H9 (cell line): ENCODE measurements at regions not wholly inside any gene's neighbourhood (a gene's known extent, or its start where the extent isn't known, plus 50 kb on each side); places are given as distances from the start of the nearest gene placed in this dataset.

ENCODE experiments used
- DNase-seq: peaks from one replicate; pipeline ENCODE4 v3.0.0-alpha.2; 2017
- H2AFZ ChIP-seq: one replicate; pipeline ENCODE4 v1.6.1; 2013; ENCODE audit warnings: mild to moderate bottlenecking, low read length, control low read depth, moderate library complexity
- H2AK5ac ChIP-seq: 2 replicates; pipeline ENCODE4 v1.6.1; 2013; ENCODE audit warnings: low read length, control low read depth, mixed read lengths; ENCODE audit not compliant: insufficient read length
- H2BK120ac ChIP-seq: one replicate; pipeline ENCODE4 v1.6.1; 2013; ENCODE audit warnings: low read depth, mild to moderate bottlenecking, low read length, control low read depth, inconsistent platforms; ENCODE audit not compliant: poor library complexity, severe bottlenecking
- H2BK12ac ChIP-seq: 2 replicates; pipeline ENCODE4 v1.6.1; 2013; ENCODE audit warnings: low read length, control low read depth, mixed read lengths, low read depth; ENCODE audit not compliant: insufficient read length
- H2BK15ac ChIP-seq: 2 replicates; pipeline ENCODE4 v1.6.1; 2013; ENCODE audit warnings: low read depth, low read length, control low read depth
- H2BK20ac ChIP-seq: one replicate; pipeline ENCODE4 v1.6.1; 2013; ENCODE audit warnings: low read depth, mild to moderate bottlenecking, low read length, control low read depth, inconsistent platforms; ENCODE audit not compliant: poor library complexity, severe bottlenecking
- H2BK5ac ChIP-seq: 2 replicates; pipeline ENCODE4 v1.6.1; 2013; ENCODE audit warnings: low read length, control low read depth, mixed read lengths; ENCODE audit not compliant: insufficient read length
- H3K14ac ChIP-seq: 2 replicates; pipeline ENCODE4 v1.6.1; 2013; ENCODE audit warnings: low read length, control low read depth; ENCODE audit not compliant: insufficient read depth
- H3K18ac ChIP-seq: 2 replicates; pipeline ENCODE4 v1.6.1; 2013; ENCODE audit warnings: low read depth, mild to moderate bottlenecking, mixed read lengths, low read length, control low read depth; ENCODE audit not compliant: insufficient read length
- H3K23ac ChIP-seq: 2 replicates; pipeline ENCODE4 v1.6.1; 2013; ENCODE audit warnings: low read length, control low read depth, mixed read lengths, low read depth; ENCODE audit not compliant: insufficient read length
- H3K23me2 ChIP-seq: 2 replicates; pipeline ENCODE4 v1.6.1; 2013; ENCODE audit warnings: low read depth, mild to moderate bottlenecking, mixed read lengths, low read length, control low read depth; ENCODE audit not compliant: insufficient read length, poor library complexity, severe bottlenecking
- H3K27ac ChIP-seq: 2 replicates; pipeline ENCODE4 v1.5.1; 2013; ENCODE audit warnings: low read length, control low read depth, mixed read lengths, low read depth; ENCODE audit not compliant: insufficient read length
- H3K27me3 ChIP-seq: 2 replicates; pipeline ENCODE4 v1.6.1; 2013; ENCODE audit warnings: low read length, control low read depth, inconsistent platforms; ENCODE audit not compliant: insufficient read depth
- H3K4ac ChIP-seq: 2 replicates; pipeline ENCODE4 v1.6.1; 2013; ENCODE audit warnings: low read depth, mild to moderate bottlenecking, control low read depth, inconsistent platforms, low read length, moderate library complexity
- H3K4me1 ChIP-seq: 2 replicates; pipeline ENCODE4 v1.6.1; 2013; ENCODE audit warnings: low read length, control low read depth, inconsistent platforms; ENCODE audit not compliant: insufficient read depth
- H3K4me2 ChIP-seq: 2 replicates; pipeline ENCODE4 v1.6.1; 2013; ENCODE audit warnings: low read length, control low read depth, mixed read lengths; ENCODE audit not compliant: insufficient read length, insufficient read depth
- H3K56ac ChIP-seq: 2 replicates; pipeline ENCODE4 v1.6.1; 2013; ENCODE audit warnings: low read depth, mild to moderate bottlenecking, mixed read lengths, low read length, control low read depth; ENCODE audit not compliant: insufficient read length
- H3K79me1 ChIP-seq: 2 replicates; pipeline ENCODE4 v1.6.1; 2013; ENCODE audit warnings: low read depth, mild to moderate bottlenecking, moderate library complexity, low read length, control low read depth, inconsistent platforms; ENCODE audit not compliant: insufficient read depth, poor library complexity, severe bottlenecking
- H3K79me2 ChIP-seq: 2 replicates; pipeline ENCODE4 v1.6.1; 2013; ENCODE audit warnings: low read length, control low read depth, inconsistent platforms; ENCODE audit not compliant: insufficient read depth
- H3K9ac ChIP-seq: 2 replicates; pipeline ENCODE4 v1.6.1; 2013; ENCODE audit warnings: low read length, control low read depth, mixed read lengths; ENCODE audit not compliant: insufficient read length; ENCODE audit errors: extremely low read depth
- H3K9me3 ChIP-seq: one replicate; pipeline ENCODE4 v1.6.1; 2013; ENCODE audit warnings: low read depth, low read length, inconsistent platforms; ENCODE audit not compliant: control insufficient read depth
- H3T11ph ChIP-seq: one replicate; pipeline ENCODE4 v1.6.1; 2013; ENCODE audit warnings: mild to moderate bottlenecking, low read length, control low read depth, inconsistent platforms
- H4K20me1 ChIP-seq: one replicate; pipeline ENCODE4 v1.6.1; 2013; ENCODE audit not compliant: control insufficient read depth, insufficient read length, insufficient read depth
- H4K5ac ChIP-seq: 2 replicates; pipeline ENCODE4 v1.6.1; 2013; ENCODE audit warnings: low read depth, mild to moderate bottlenecking, mixed read lengths, low read length, control low read depth; ENCODE audit not compliant: insufficient read length
- H4K8ac ChIP-seq: replicated peaks from 2 replicates; pipeline ENCODE4 v1.6.1; 2013; ENCODE audit warnings: low read length, control low read depth, mixed read lengths, low read depth; ENCODE audit not compliant: insufficient read length
- H4K91ac ChIP-seq: 2 replicates; pipeline ENCODE4 v1.6.1; 2013; ENCODE audit warnings: low read depth, mild to moderate bottlenecking, moderate library complexity, mixed read lengths, low read length, control low read depth; ENCODE audit not compliant: insufficient read length
- H3K27ac Mint-ChIP-seq, 3 experiments: 2 replicates in 2 of 3; 3 replicates in 1 of 3; pipeline ENCODE4 v1.8.0; 2020 to 2021; ENCODE audit warnings: mixed read lengths in 3 of 3, mild to moderate bottlenecking in 1 of 3, moderate library complexity in 1 of 3
- H3K27me3 Mint-ChIP-seq: 2 replicates; pipeline ENCODE4 v1.8.0; 2021; ENCODE audit warnings: low read depth, mild to moderate bottlenecking, moderate library complexity, mixed read lengths
- H3K36me3 Mint-ChIP-seq, 3 experiments: 2 replicates in 2 of 3; 3 replicates in 1 of 3; pipeline ENCODE4 v1.8.0; 2020 to 2021; ENCODE audit warnings: low read depth in 3 of 3, mixed read lengths in 3 of 3; ENCODE audit not compliant: insufficient read depth in 1 of 3
- H3K4me1 Mint-ChIP-seq, 2 experiments: 2 replicates each; pipeline ENCODE4 v1.8.0; 2020; ENCODE audit warnings: mixed read lengths in 2 of 2
- H3K4me3 Mint-ChIP-seq, 2 experiments: 2 replicates in 1 of 2; 3 replicates in 1 of 2; pipeline ENCODE4 v1.8.0; 2020 to 2021; ENCODE audit warnings: mild to moderate bottlenecking in 2 of 2, mixed read lengths in 2 of 2, moderate library complexity in 1 of 2
- H3K9me3 Mint-ChIP-seq, 2 experiments: 2 replicates in 1 of 2; 3 replicates in 1 of 2; pipeline ENCODE4 v1.8.0; 2020; ENCODE audit warnings: mild to moderate bottlenecking in 2 of 2, mixed read lengths in 2 of 2, moderate library complexity in 1 of 2
- WGBS: extraction: QIAGEN DNeasy Blood & Tissue Kit; methylation state at CpG from one replicate; pipeline ENCODE4 v1.1.7; 2013; ENCODE audit warnings: missing lambda C conversion rate, low lambda C conversion rate, mixed read lengths; ENCODE audit not compliant: insufficient read length; ENCODE audit errors: extremely low coverage; 5-methylcytosine and 5-hydroxymethylcytosine counted together
- TF ChIP-seq, protein P1 (sequence below): fragments of 200-600 bp; sonication (generic); conservative IDR thresholded peaks from 3 replicates; pipeline ENCODE4 v1.8.0; 2021; ENCODE audit warnings: antibody characterized with exemption, mild to moderate bottlenecking

DNA sequence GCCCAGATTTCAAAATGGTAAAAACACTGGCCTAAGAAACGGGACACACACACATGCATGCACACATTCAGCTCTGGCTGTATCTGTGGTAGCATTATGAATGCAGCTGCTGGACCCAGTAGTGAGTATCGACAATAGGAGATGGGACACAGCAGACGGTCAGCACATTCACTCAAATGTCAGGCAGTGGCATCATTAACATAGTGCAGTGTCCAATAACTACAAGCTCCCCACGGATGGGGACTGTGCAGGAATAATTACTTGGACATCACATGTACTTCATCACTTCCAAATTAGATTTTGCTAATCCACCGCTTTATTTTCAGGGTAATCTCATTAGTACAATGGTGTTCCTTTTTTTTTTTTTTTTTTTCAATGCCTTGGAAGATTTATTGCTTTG, 109.5 kb downstream of the FANCF start:
- H2BK120ac ChIP-seq = no peak overlapping the region
- no peaks in the 10 kb centered on the region for H3K4me1 ChIP-seq
- no peaks in the 10 kb centered on the region for H3K79me2 ChIP-seq
- no peak overlapping the region for H2AFZ ChIP-seq
- H3K27ac Mint-ChIP-seq = no peak overlapping the region
- no peak overlapping the region for H3K14ac ChIP-seq
- TF ChIP-seq, protein P1, sequence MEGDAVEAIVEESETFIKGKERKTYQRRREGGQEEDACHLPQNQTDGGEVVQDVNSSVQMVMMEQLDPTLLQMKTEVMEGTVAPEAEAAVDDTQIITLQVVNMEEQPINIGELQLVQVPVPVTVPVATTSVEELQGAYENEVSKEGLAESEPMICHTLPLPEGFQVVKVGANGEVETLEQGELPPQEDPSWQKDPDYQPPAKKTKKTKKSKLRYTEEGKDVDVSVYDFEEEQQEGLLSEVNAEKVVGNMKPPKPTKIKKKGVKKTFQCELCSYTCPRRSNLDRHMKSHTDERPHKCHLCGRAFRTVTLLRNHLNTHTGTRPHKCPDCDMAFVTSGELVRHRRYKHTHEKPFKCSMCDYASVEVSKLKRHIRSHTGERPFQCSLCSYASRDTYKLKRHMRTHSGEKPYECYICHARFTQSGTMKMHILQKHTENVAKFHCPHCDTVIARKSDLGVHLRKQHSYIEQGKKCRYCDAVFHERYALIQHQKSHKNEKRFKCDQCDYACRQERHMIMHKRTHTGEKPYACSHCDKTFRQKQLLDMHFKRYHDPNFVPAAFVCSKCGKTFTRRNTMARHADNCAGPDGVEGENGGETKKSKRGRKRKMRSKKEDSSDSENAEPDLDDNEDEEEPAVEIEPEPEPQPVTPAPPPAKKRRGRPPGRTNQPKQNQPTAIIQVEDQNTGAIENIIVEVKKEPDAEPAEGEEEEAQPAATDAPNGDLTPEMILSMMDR = no peak
- no peaks in the 10 kb centered on the region for H3K9me3 ChIP-seq
- H3K4ac ChIP-seq = no peak overlapping the region
- no peaks in the 10 kb centered on the region for H3K79me1 ChIP-seq
- no peaks in the 10 kb centered on the region for H4K20me1 ChIP-seq
- no peak overlapping the region for H3K23ac ChIP-seq
- no peak overlapping the region for H3K18ac ChIP-seq
- H3K27ac ChIP-seq = no peak overlapping the region
- no peaks in the 10 kb centered on the region for H3K9me3 Mint-ChIP-seq
- no peaks in the 10 kb centered on the region for H3K27me3 Mint-ChIP-seq
- H3K4me2 ChIP-seq = no peak overlapping the region
- H3K36me3 Mint-ChIP-seq = no peaks in the 10 kb centered on the region
- H2BK20ac ChIP-seq = no peak overlapping the region
- no peaks in the 10 kb centered on the region for H3K27me3 ChIP-seq
- H4K5ac ChIP-seq = no peak overlapping the region
- DNase-seq = no peak
- no peak overlapping the region for H3K56ac ChIP-seq
- no peak overlapping the region for H4K91ac ChIP-seq
- H3T11ph ChIP-seq = no peak overlapping the region
- H2BK15ac ChIP-seq = no peak overlapping the region
- no peaks in the 10 kb centered on the region for H3K23me2 ChIP-seq
- H3K9ac ChIP-seq = no peak overlapping the region
- peaks cover 5 to 12% of the 10 kb centered on the region in 2 experiments; a peak in 3 of 4 replicates for H3K4me1 Mint-ChIP-seq
- H2AK5ac ChIP-seq = no peak overlapping the region
- no peak overlapping the region for H4K8ac ChIP-seq
- no peak overlapping the region for H2BK5ac ChIP-seq
- WGBS = no CpG with 5 or more reads among the region's 5 CpGs
- H2BK12ac ChIP-seq = no peak overlapping the region
- H3K4me3 Mint-ChIP-seq = no peak overlapping the region
